ENCODE measurements at regions not wholly inside any gene's neighbourhood (a gene's known extent, or its start where the extent isn't known, plus 50 kb on each side); places are given as distances from the start of the nearest gene placed in this dataset.

DNA sequence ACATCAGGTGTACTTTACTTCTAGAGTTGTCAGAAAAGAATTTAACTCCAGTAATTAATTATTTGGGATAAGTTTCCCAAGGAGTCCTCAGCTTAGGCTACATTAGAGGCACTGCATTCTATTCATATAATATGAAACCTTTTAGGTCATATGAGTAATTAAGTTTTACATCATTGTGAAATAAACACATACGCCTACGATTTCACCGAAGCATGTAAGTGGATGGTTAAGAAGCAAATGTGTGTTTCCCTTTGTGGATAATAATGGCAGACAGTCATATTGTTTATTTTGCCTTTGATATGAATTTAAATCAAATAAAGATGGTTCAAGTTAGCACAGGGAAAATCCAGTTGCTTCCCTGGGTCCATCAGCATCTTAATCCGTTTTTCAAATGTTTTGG is 535.9 kb upstream of the ATP11B start:
- H3K36me3 ChIP-seq: no peaks in the 10 kb centered on the region
- H3K4me1 ChIP-seq: no peaks in the 10 kb centered on the region
- no peak for TF ChIP-seq CTCF (IDR thresholded peaks at IDR 0.05)
- no peak for TF ChIP-seq POLR2A (IDR thresholded peaks at IDR 0.05)
- H3K4me3 ChIP-seq: no peak overlapping the region
- no peaks in the 10 kb centered on the region for H3K9me3 ChIP-seq
- no peaks in the 10 kb centered on the region for H3K27me3 ChIP-seq
- DNase-seq: no peak
- H3K27ac ChIP-seq: no peak overlapping the region
- intact Hi-C loops (cut with DNase I; ENCODE audit: low total_unique reads): no loop called here

GRCh38 chr3:182258538-182259177 is 534.6 kb upstream of the ATP11B start:
- Histone ChIP-seq H3K27me3 (no peaks in the 10 kb centered on the region), H3K27ac (no peak overlapping the region), H3K4me3 (no peak overlapping the region), H3K4me1 (no peaks in the 10 kb centered on the region), H3K36me3 (no peaks in the 10 kb centered on the region), H3K9me3 (no peaks in the 10 kb centered on the region)
- TF ChIP-seq CTCF (IDR thresholded peaks at IDR 0.05): peak in 3 of 4 experiments; percentile 11 to 42 (median 23)
- TF ChIP-seq POLR2A (IDR thresholded peaks at IDR 0.05): no peak
- intact Hi-C loops (cut with DNase I; ENCODE audit: low total_unique reads): no loop called here
- DNase-seq: no peak

DNA sequence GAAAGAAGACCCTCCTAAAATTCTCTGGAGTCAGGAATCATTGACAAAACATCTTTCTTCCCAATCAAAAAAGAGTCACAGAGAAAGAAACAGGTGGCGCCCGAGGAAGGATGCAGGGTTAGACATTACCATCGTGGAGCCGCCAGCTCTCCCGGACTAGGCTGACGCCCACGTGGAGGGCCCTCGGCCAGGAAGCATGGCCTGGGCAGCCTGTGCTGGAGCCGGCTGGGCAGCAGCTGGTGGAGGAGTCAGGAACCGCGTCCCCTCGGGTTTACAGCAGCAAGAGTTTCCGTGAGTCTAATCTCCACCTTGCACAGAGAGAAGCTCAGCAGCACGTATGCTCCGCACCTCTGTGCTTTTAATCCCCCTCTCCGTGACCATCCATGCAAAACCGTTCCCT is 533.7 kb upstream of the ATP11B start:
- Histone ChIP-seq H3K4me3 (no peak overlapping the region), H3K4me1 (no peaks in the 10 kb centered on the region), H3K9me3 (no peaks in the 10 kb centered on the region), H3K27me3 (no peaks in the 10 kb centered on the region), H3K36me3 (no peaks in the 10 kb centered on the region), H3K27ac (no peak overlapping the region)
- TF ChIP-seq POLR2A (IDR thresholded peaks at IDR 0.05): no peak
- no peak for TF ChIP-seq CTCF (IDR thresholded peaks at IDR 0.05)
- intact Hi-C loops (cut with DNase I; ENCODE audit: low total_unique reads): no loop called here
- no peak for DNase-seq

- intact Hi-C loops (cut with DNase I; ENCODE audit: low total_unique reads): no loop called here
- Histone ChIP-seq H3K27me3 (no peaks in the 10 kb centered on the region), H3K36me3 (no peaks in the 10 kb centered on the region), H3K4me3 (no peak overlapping the region), H3K27ac (no peak overlapping the region), H3K4me1 (no peaks in the 10 kb centered on the region), H3K9me3 (no peaks in the 10 kb centered on the region)
- no peak for DNase-seq
- TF ChIP-seq POLR2A (IDR thresholded peaks at IDR 0.05): no peak
- no peak for TF ChIP-seq CTCF (IDR thresholded peaks at IDR 0.05)
These were observed 532.3 kb upstream of the ATP11B start for GRCh38 chr3:182261041-182261440.

- Histone ChIP-seq H3K9me3 (no peaks in the 10 kb centered on the region), H3K27me3 (no peaks in the 10 kb centered on the region), H3K4me1 (no peaks in the 10 kb centered on the region), H3K36me3 (no peaks in the 10 kb centered on the region), H3K4me3 (no peak overlapping the region), H3K27ac (no peak overlapping the region)
- TF ChIP-seq CTCF (IDR thresholded peaks at IDR 0.05): no peak
- no peak for TF ChIP-seq POLR2A (IDR thresholded peaks at IDR 0.05)
- DNase-seq: no peak
- intact Hi-C loops (cut with DNase I; ENCODE audit: low total_unique reads): no loop called here
These were observed 524.6 kb upstream of the ATP11B start for GRCh38 chr3:182268711-182269110.

Measured in uterus (tissue), 3 donors.